KMS-11 (cell line): ENCODE measurements at regions not wholly inside any gene's neighbourhood (a gene's known extent, or its start where the extent isn't known, plus 50 kb on each side); places are given as distances from the start of the nearest gene placed in this dataset.

Experiments used
- H2AFZ ChIP-seq: fragments of 200-600 bp; sonication (generic); 2 replicates; pipeline ENCODE4 v1.6.1; 2016; ENCODE audit warnings: antibody characterized with exemption, mixed run types, low read depth
- H3K27ac ChIP-seq: fragments of 200-600 bp; sonication (generic); 2 replicates; pipeline ENCODE4 v1.6.1; 2016; ENCODE audit warnings: mild to moderate bottlenecking, mixed run types
- H3K27me3 ChIP-seq: fragments of 200-600 bp; sonication (generic); 2 replicates; pipeline ENCODE4 v1.6.1; 2017; ENCODE audit warnings: mild to moderate bottlenecking, low read depth, mixed run types, moderate library complexity; ENCODE audit not compliant: insufficient read depth
- H3K36me3 ChIP-seq: fragments of 200-600 bp; sonication (generic); 2 replicates; pipeline ENCODE4 v1.6.1; 2017; ENCODE audit warnings: mild to moderate bottlenecking, mixed run types; ENCODE audit not compliant: insufficient read depth
- H3K4me1 ChIP-seq: fragments of 200-600 bp; sonication (generic); 2 replicates; pipeline ENCODE4 v1.6.1; 2016; ENCODE audit warnings: mild to moderate bottlenecking, low read depth, mixed run types; ENCODE audit not compliant: poor library complexity, severe bottlenecking
- H3K4me2 ChIP-seq: fragments of 200-600 bp; sonication (generic); 2 replicates; pipeline ENCODE4 v1.7.0; 2016; ENCODE audit warnings: mild to moderate bottlenecking, mixed run types
- H3K4me3 ChIP-seq: fragments of 200-600 bp; sonication (generic); IDR thresholded peaks from 2 replicates; pipeline ENCODE4 v1.6.1; 2017; ENCODE audit warnings: low read depth, low read length, mixed read lengths; ENCODE audit not compliant: insufficient read depth
- H3K79me2 ChIP-seq: fragments of 200-600 bp; sonication (generic); 2 replicates; pipeline ENCODE4 v1.6.1; 2016; ENCODE audit warnings: low read depth, mixed run types; ENCODE audit not compliant: insufficient read depth
- H3K9ac ChIP-seq: fragments of 200-600 bp; sonication (generic); 2 replicates; pipeline ENCODE4 v1.6.1; 2016; ENCODE audit warnings: mild to moderate bottlenecking, mixed run types
- H4K20me1 ChIP-seq: fragments of 200-600 bp; sonication (generic); 2 replicates; pipeline ENCODE4 v1.6.1; 2016; ENCODE audit warnings: mild to moderate bottlenecking, mixed run types; ENCODE audit not compliant: insufficient read depth
- TF ChIP-seq, protein P1 (sequence below): fragments of 200-600 bp; sonication (generic); conservative IDR thresholded peaks from 2 replicates; pipeline ENCODE4 v1.6.1; 2017; ENCODE audit warnings: low read depth, mild to moderate bottlenecking, antibody characterized with exemption, low read length, moderate library complexity, mixed read lengths

DNA sequence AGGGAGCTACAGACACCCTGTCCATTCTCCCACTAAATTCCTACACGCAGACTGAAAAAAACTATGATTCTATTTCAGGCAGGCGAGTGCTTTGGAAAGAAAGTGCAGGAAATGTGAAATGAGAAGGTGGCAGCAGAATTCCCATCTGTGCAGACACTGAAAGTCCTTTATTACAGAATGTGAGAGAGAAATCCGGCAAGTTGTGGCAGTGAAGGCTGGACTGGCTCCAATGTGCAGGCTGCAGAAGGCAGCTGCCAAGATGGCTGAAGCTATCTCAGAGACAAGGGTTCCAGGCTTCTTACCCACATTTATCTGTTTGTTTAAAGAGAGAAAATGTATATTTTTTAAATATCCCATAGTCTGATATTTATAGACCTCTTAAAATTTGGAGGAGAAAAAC is 161.8 kb upstream of the VLDLR start:
- H3K4me3 ChIP-seq = no peak overlapping the region
- H3K27ac ChIP-seq = no peak overlapping the region
- no peak overlapping the region for H3K9ac ChIP-seq
- H3K4me1 ChIP-seq = peaks cover 3% of the 10 kb centered on the region
- no peak overlapping the region for H3K4me2 ChIP-seq
- H3K79me2 ChIP-seq = no peaks in the 10 kb centered on the region
- no peaks in the 10 kb centered on the region for H3K36me3 ChIP-seq
- H3K27me3 ChIP-seq = no peaks in the 10 kb centered on the region
- no peaks in the 10 kb centered on the region for H4K20me1 ChIP-seq
- no peak overlapping the region for H2AFZ ChIP-seq
- TF ChIP-seq, protein P1, sequence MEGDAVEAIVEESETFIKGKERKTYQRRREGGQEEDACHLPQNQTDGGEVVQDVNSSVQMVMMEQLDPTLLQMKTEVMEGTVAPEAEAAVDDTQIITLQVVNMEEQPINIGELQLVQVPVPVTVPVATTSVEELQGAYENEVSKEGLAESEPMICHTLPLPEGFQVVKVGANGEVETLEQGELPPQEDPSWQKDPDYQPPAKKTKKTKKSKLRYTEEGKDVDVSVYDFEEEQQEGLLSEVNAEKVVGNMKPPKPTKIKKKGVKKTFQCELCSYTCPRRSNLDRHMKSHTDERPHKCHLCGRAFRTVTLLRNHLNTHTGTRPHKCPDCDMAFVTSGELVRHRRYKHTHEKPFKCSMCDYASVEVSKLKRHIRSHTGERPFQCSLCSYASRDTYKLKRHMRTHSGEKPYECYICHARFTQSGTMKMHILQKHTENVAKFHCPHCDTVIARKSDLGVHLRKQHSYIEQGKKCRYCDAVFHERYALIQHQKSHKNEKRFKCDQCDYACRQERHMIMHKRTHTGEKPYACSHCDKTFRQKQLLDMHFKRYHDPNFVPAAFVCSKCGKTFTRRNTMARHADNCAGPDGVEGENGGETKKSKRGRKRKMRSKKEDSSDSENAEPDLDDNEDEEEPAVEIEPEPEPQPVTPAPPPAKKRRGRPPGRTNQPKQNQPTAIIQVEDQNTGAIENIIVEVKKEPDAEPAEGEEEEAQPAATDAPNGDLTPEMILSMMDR = no peak

DNA sequence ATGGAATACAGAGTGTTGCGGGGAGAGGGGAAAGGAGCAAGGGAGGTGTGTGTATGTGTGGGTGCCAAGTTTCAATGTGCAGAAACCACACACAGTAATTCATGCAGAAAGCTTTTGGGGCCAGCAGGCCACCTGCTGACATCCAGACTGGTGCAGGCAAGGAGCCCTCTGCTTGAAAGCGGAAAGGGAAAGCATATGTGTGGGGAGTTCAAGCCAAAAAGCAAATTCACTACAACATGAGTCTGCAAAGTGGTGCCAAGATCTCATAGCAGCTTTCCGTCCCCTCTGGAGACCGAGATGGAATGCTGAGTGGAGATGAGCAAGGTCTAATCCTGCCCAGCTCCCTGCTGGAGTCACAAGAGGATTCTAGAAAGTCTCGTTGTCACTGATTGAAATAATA is 159.7 kb upstream of the VLDLR start:
- H3K79me2 ChIP-seq = no peaks in the 10 kb centered on the region
- H2AFZ ChIP-seq = no peak overlapping the region
- H3K4me2 ChIP-seq = no peak overlapping the region
- TF ChIP-seq, protein P1 = no peak
- peaks cover 23% of the 10 kb centered on the region for H3K4me1 ChIP-seq
- H3K4me3 ChIP-seq = no peak overlapping the region
- H3K9ac ChIP-seq = no peak overlapping the region
- H4K20me1 ChIP-seq = no peaks in the 10 kb centered on the region
- no peak overlapping the region for H3K27ac ChIP-seq
- H3K27me3 ChIP-seq = no peaks in the 10 kb centered on the region
- no peaks in the 10 kb centered on the region for H3K36me3 ChIP-seq

DNA sequence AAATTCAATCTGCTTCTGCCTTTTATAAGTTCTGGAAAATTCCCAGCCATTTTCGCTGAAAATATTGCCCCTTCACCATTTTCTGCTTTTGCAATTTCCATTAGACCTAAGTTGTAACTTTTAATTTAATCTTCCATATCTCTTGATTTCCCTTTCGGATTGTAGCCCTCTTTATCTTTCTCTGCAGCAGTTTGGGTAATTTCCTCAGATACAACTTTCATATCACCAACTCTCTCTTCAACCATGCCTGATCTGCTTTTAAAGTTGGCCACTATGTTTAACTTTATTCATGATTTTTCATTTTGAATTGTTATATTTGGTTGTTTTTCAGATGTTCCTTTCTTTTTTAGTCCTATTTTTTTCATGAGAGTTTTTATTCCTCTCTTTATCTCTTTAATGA is 157.0 kb upstream of the VLDLR start:
- H3K79me2 ChIP-seq = no peaks in the 10 kb centered on the region
- no peaks in the 10 kb centered on the region for H3K27me3 ChIP-seq
- no peak overlapping the region for H3K27ac ChIP-seq
- TF ChIP-seq, protein P1 = no peak
- no peak overlapping the region for H3K9ac ChIP-seq
- H3K4me2 ChIP-seq = no peak overlapping the region
- no peak overlapping the region for H2AFZ ChIP-seq
- H3K36me3 ChIP-seq = no peaks in the 10 kb centered on the region
- no peaks in the 10 kb centered on the region for H4K20me1 ChIP-seq
- no peak overlapping the region for H3K4me3 ChIP-seq
- H3K4me1 ChIP-seq = peaks cover 41% of the 10 kb centered on the region

DNA sequence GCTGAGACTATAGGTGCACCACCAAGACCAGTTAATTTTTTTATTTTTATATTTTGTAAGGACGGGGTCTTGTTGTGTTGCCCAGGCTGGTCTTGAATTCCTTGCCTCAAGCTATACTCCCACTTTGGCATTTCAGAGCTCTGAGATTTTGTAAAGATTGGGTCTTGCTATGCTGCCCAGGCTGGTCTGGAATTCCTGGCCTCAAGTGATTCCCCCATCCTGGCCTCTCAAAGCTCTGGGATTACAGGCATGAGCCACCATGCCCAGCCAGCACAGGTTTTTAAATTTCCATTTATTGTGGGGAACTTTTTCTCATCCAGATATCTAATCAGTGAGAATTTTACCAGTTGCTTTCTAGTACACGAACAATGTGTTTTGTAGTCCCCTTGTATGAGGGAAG is 156.1 kb upstream of the VLDLR start:
- Histone ChIP-seq H3K27ac (peak overlapping the region; percentile 61), H2AFZ (peak overlapping the region; percentile 15; the same call in 1 of the 2 replicates), H3K4me3 (no peak overlapping the region), H3K9ac (peak overlapping the region; percentile 16; the same call in 1 of the 2 replicates), H3K4me1 (peaks cover 49% of the 10 kb centered on the region), H3K4me2 (peak overlapping the region; percentile 53), H4K20me1 (no peaks in the 10 kb centered on the region), H3K79me2 (no peaks in the 10 kb centered on the region), H3K36me3 (no peaks in the 10 kb centered on the region), H3K27me3 (no peaks in the 10 kb centered on the region)
- TF ChIP-seq, protein P1 = no peak
